GM12878 (cell line): ENCODE measurements at regions not wholly inside any gene's neighbourhood (a gene's known extent, or its start where the extent isn't known, plus 50 kb on each side); places are given as distances from the start of the nearest gene placed in this dataset.

Source experiments
- ATAC-seq: fragments of 200-7000 bp; cut with Tn5 transposase; 3 replicates; pipeline ENCODE4 v1.9.1; 2020; ENCODE audit warnings: mild to moderate bottlenecking, moderate library complexity
- BruUV-seq: library from RNA; stranded (reverse); fragments of 400-500 nt; replicated peaks from 2 replicates; lab custom pipeline; 2021; lab: Mats Ljungman, UMichigan
- CTCF ChIA-PET: fragments of 300-600 bp; sonication (Branson Sonifier 250); formaldehyde crosslinking; extraction: SDS; loops from one replicate; lab custom pipeline; 2021; ENCODE audit warnings: inconsistent platforms; lab: Yijun Ruan, JAX
- POLR2A ChIA-PET: fragments of 350-600 bp; formaldehyde crosslinking; extraction: SDS; loops from one replicate; lab custom pipeline; 2021; ENCODE audit warnings: inconsistent platforms; lab: Charles Lee
- RAD21 ChIA-PET: fragments of 300-600 bp; sonication (Branson Sonifier 250); formaldehyde crosslinking; loops from one replicate; lab custom pipeline; 2023; ENCODE audit warnings: antibody characterized with exemption; ENCODE audit not compliant: unreplicated experiment; lab: Charles Lee
- SMC1A ChIA-PET: fragments of 300-600 bp; sonication (Branson Sonifier 250); formaldehyde crosslinking; loops from one replicate; lab custom pipeline; 2023; ENCODE audit not compliant: unreplicated experiment, uncharacterized antibody; lab: Charles Lee
- DNase-seq: peaks from one replicate; pipeline ENCODE4 v3.0.0-alpha.2; 2011; ENCODE audit warnings: low read depth, low spot score
- FAIRE-seq: peaks from 3 replicates; lab custom pipeline; 2011; peaks lifted over from hg19 to GRCh38; lab: Jason Lieb, UNC
- H2AFZ ChIP-seq: 2 replicates; pipeline ENCODE4 v1.6.0; 2011; ENCODE audit warnings: low read depth, low read length, control low read depth; ENCODE audit not compliant: control insufficient read depth
- H3K27ac ChIP-seq: 2 replicates; pipeline ENCODE4 v1.5.1; 2011; ENCODE audit warnings: control low read depth; ENCODE audit not compliant: control insufficient read depth, insufficient read depth
- H3K27me3 ChIP-seq, 2 experiments: replicated peaks in 1 of 2; 2 replicates each; pipeline versions ENCODE4 v1.6.0 to v1.6.1; 2011; ENCODE audit warnings: low read length in 1 of 2; ENCODE audit not compliant: control insufficient read depth in 2 of 2, insufficient read depth in 2 of 2
- H3K36me3 ChIP-seq, 2 experiments: 2 replicates each; pipeline ENCODE4 v1.5.1; 2011; ENCODE audit warnings: low read length in 1 of 2; ENCODE audit not compliant: control insufficient read depth in 2 of 2, insufficient read depth in 2 of 2
- H3K4me1 ChIP-seq: 2 replicates; pipeline ENCODE4 v1.6.1; 2011; ENCODE audit warnings: mild to moderate bottlenecking, low read length, moderate library complexity, mixed read lengths; ENCODE audit not compliant: control insufficient read depth, insufficient read depth
- H3K4me2 ChIP-seq: 2 replicates; pipeline ENCODE4 v1.6.0; 2011; ENCODE audit warnings: control low read depth; ENCODE audit not compliant: control insufficient read depth, insufficient read depth
- H3K4me3 ChIP-seq: fragments of 200-600 bp; sonication (generic); 2 replicates; pipeline ENCODE4 v1.5.1; 2016
- H3K79me2 ChIP-seq: 2 replicates; pipeline ENCODE4 v1.6.0; 2011; ENCODE audit warnings: low read length; ENCODE audit not compliant: control insufficient read depth, insufficient read depth
- H3K9ac ChIP-seq: 2 replicates; pipeline ENCODE4 v1.8.0; 2011; ENCODE audit warnings: low read length, control low read depth, mixed read lengths; ENCODE audit not compliant: control insufficient read depth, insufficient read depth
- H3K9me3 ChIP-seq: replicated peaks from 3 replicates; pipeline ENCODE4 v1.5.1; 2011; ENCODE audit warnings: mild to moderate bottlenecking, low read length; ENCODE audit not compliant: control insufficient read depth, insufficient read depth
- H4K20me1 ChIP-seq: 2 replicates; pipeline ENCODE4 v1.6.0; 2011; ENCODE audit not compliant: control insufficient read depth, insufficient read depth
- ASH2L ChIP-seq: fragments of 300-600, 200-600 bp; sonication (generic); IDR thresholded peaks from 2 replicates; pipeline ENCODE4 v1.6.1; 2017; ENCODE audit warnings: low read depth, mild to moderate bottlenecking, borderline replicate concordance
- CEBPB ChIP-seq, 2 experiments: fragments of 150-350 bp in 1 of 2; IDR thresholded peaks; 2 replicates each; pipeline ENCODE4 v1.6.1; 2012 to 2014; ENCODE audit warnings: low read depth in 2 of 2, low read length in 2 of 2, borderline replicate concordance in 1 of 2, inconsistent platforms in 1 of 2
- E2F4 ChIP-seq: IDR thresholded peaks from 2 replicates; pipeline ENCODE4 v1.6.1; 2012; ENCODE audit warnings: low read depth, low read length, improper control_type of control experiment
- E2F8 ChIP-seq: fragments of 450-650 bp; IDR thresholded peaks from 2 replicates; pipeline ENCODE4 v1.6.1; 2018; ENCODE audit warnings: mild to moderate bottlenecking, low read depth, moderate library complexity; ENCODE audit not compliant: partially characterized antibody
- EGR1 ChIP-seq, 2 experiments: IDR thresholded peaks; 1 replicate in 1 of 2; 2 replicates in 1 of 2; pipeline ENCODE4 v1.6.1; 2011 to 2012; ENCODE audit warnings: low read depth in 2 of 2, low read length in 2 of 2, borderline replicate concordance in 1 of 2, mild to moderate bottlenecking in 1 of 2, moderate library complexity in 1 of 2
- IKZF1 ChIP-seq: fragments of 450-650 bp; conservative IDR thresholded peaks from 2 replicates; pipeline ENCODE4 v1.6.1; 2017; ENCODE audit warnings: antibody characterized with exemption, mild to moderate bottlenecking
- IRF3 ChIP-seq: fragments of 450-650 bp; IDR thresholded peaks from 2 replicates; pipeline ENCODE4 v1.6.1; 2014; ENCODE audit warnings: mild to moderate bottlenecking
- LARP7 ChIP-seq: fragments of 450-650 bp; IDR thresholded peaks from 2 replicates; pipeline ENCODE4 v1.6.1; 2017; ENCODE audit warnings: mild to moderate bottlenecking
- MEF2B ChIP-seq: fragments of 450-650 bp; IDR thresholded peaks from 2 replicates; pipeline ENCODE4 v1.6.1; 2018; ENCODE audit warnings: mild to moderate bottlenecking, moderate library complexity; ENCODE audit not compliant: partially characterized antibody, poor library complexity, severe bottlenecking
- MTA3 ChIP-seq: IDR thresholded peaks from 2 replicates; pipeline ENCODE4 v1.6.1; 2012; ENCODE audit warnings: low read length, inconsistent platforms, borderline replicate concordance
- MYB ChIP-seq: fragments of 150-350 bp; IDR thresholded peaks from 2 replicates; pipeline ENCODE4 v1.6.1; 2014; ENCODE audit warnings: mild to moderate bottlenecking, low read depth, low read length, borderline replicate concordance
- RELA ChIP-seq: fragments of 450-650 bp; IDR thresholded peaks from 2 replicates; pipeline ENCODE4 v1.8.0; 2014; ENCODE audit warnings: borderline replicate concordance; ENCODE audit not compliant: partially characterized antibody
- SPI1 ChIP-seq: IDR thresholded peaks from 2 replicates; pipeline ENCODE4 v1.6.1; 2011; ENCODE audit warnings: low read depth, mild to moderate bottlenecking, low read length, moderate library complexity, borderline replicate concordance; ENCODE audit not compliant: insufficient read depth
- TBL1XR1 ChIP-seq: IDR thresholded peaks from 2 replicates; pipeline ENCODE4 v1.6.1; 2012; ENCODE audit warnings: low read depth, low read length, improper control_type of control experiment
- USF2 ChIP-seq: IDR thresholded peaks from 2 replicates; pipeline ENCODE4 v1.6.1; 2011; ENCODE audit warnings: low read depth, low read length, improper control_type of control experiment, borderline replicate concordance
- WGBS: methylation state at CpG from one replicate; pipeline ENCODE4 v1.1.6; 2016; ENCODE audit warnings: low lambda C conversion rate; ENCODE audit not compliant: insufficient replicate concordance, insufficient coverage; ENCODE audit errors: missing lambda C conversion rate; 5-methylcytosine and 5-hydroxymethylcytosine counted together
- in situ Hi-C: fragments of 300-500 bp; cut with MboI; formaldehyde crosslinking; loops from 9 replicates; pipeline ENCODE4 v1.14.3; 2018; ENCODE audit warnings: mixed read lengths
- intact Hi-C: fragments of 100-400 bp; cut with micrococcal nuclease; formaldehyde crosslinking; loops from one replicate; pipeline ENCODE4 v1.14.2; 2022; ENCODE audit not compliant: unreplicated experiment

- no peak overlapping the region for H3K9ac ChIP-seq
- no peaks in the 10 kb centered on the region for H3K9me3 ChIP-seq
- no TSS peak for BruUV-seq
- no peaks in the 10 kb centered on the region for H4K20me1 ChIP-seq
- TF ChIP-seq ASH2L: no peak
- TF ChIP-seq EGR1 (IDR thresholded peaks at IDR 0.05; ENCODE audit: borderline replicate concordance in 1 of 2, low read depth in 2 of 2, low read length in 2 of 2): no peak
- TF ChIP-seq CEBPB (IDR thresholded peaks at IDR 0.05; ENCODE audit: borderline replicate concordance in 1 of 2, low read depth in 2 of 2, low read length in 2 of 2): no peak
- no peak for TF ChIP-seq LARP7
- no peak for TF ChIP-seq E2F8
- no peak for TF ChIP-seq USF2
- TF ChIP-seq TBL1XR1: no peak
- no peak for TF ChIP-seq MTA3
- TF ChIP-seq IKZF1: no peak
- no peak for TF ChIP-seq MEF2B
- no peak for TF ChIP-seq E2F4
- no peak for TF ChIP-seq RELA
- TF ChIP-seq MYB: no peak
- TF ChIP-seq IRF3: no peak
- no peak for TF ChIP-seq SPI1
- no peak overlapping the region for H2AFZ ChIP-seq
- no peak overlapping the region for H3K4me3 ChIP-seq
- CTCF ChIA-PET: no interaction called here
- H3K27me3 ChIP-seq: no peaks in the 10 kb centered on the region; a peak in 1 of 4 replicates
- SMC1A ChIA-PET: no interaction called here
- in situ Hi-C loops (loop anchor here (10.0 kb wide), 1 partner anchor 349 kb away; no protein-coding TSS in a partner anchor), intact Hi-C loops (no loop called here)
- RAD21 ChIA-PET: no interaction called here
- no peaks in the 10 kb centered on the region for H3K79me2 ChIP-seq
- DNase-seq: no peak
- 13% methylated on average over 2 of the region's 2 CpGs for WGBS
- ATAC-seq: no peak
- no peak overlapping the region for H3K4me2 ChIP-seq
- POLR2A ChIA-PET: no interaction called here
- no peaks in the 10 kb centered on the region for H3K4me1 ChIP-seq
- no peak for FAIRE-seq
- H3K27ac ChIP-seq: no peak overlapping the region
- no peaks in the 10 kb centered on the region for H3K36me3 ChIP-seq
These were observed 140.5 kb upstream of the HS3ST2 start for GRCh38 chr16:22673421-22673831.
